HEK293 (cell line): ENCODE measurements at regions not wholly inside any gene's neighbourhood (a gene's known extent, or its start where the extent isn't known, plus 50 kb on each side); places are given as distances from the start of the nearest gene placed in this dataset.

Experiments used
- CTCF ChIA-PET: fragments of 350-600 bp; formaldehyde crosslinking; extraction: SDS; loops from one replicate; lab custom pipeline; 2021; ENCODE audit warnings: antibody characterized with exemption; lab: Yijun Ruan, JAX
- POLR2A ChIA-PET: fragments of 300-600 bp; formaldehyde crosslinking; extraction: SDS; loops from one replicate; lab custom pipeline; 2020; ENCODE audit warnings: antibody characterized with exemption, inconsistent platforms; lab: Yijun Ruan, JAX
- H3K27ac ChIP-seq: fragments of 200-500 bp; sonication (Bioruptor generic); 2 replicates; pipeline ENCODE4 v1.5.1; 2014; ENCODE audit warnings: low read depth, low read length, control low read depth, inconsistent platforms; ENCODE audit errors: extremely low read depth
- H3K36me3 ChIP-seq, 2 experiments: fragments of 200-500 bp in 1 of 2; sonication (Bioruptor generic) in 1 of 2; 1 replicate in 1 of 2; 2 replicates in 1 of 2; pipeline ENCODE4 v1.5.1; 2014 to 2017; ENCODE audit warnings: inconsistent platforms in 2 of 2, low read length in 2 of 2; ENCODE audit not compliant: control insufficient read depth in 2 of 2, insufficient read depth in 1 of 2
- H3K4me1 ChIP-seq: fragments of 200-500 bp; sonication (Bioruptor generic); 2 replicates; pipeline ENCODE4 v1.5.1; 2014; ENCODE audit warnings: mild to moderate bottlenecking, low read length, inconsistent platforms; ENCODE audit not compliant: control insufficient read depth, insufficient read depth
- H3K4me3 ChIP-seq: 2 replicates; pipeline ENCODE4 v1.5.1; 2011; ENCODE audit warnings: low read depth, mild to moderate bottlenecking, control low read depth, low read length, moderate library complexity
- H3K9me3 ChIP-seq: fragments of 200-500 bp; sonication (Bioruptor generic); 2 replicates; pipeline ENCODE4 v1.5.1; 2014; ENCODE audit warnings: low read depth, low read length, inconsistent platforms; ENCODE audit not compliant: control insufficient read depth, insufficient read depth
- BCL11B ChIP-seq: fragments of 450-650 bp; formaldehyde crosslinking; IDR thresholded peaks from 2 replicates; pipeline ENCODE4 v1.5.1; 2016; ENCODE audit warnings: low read depth, missing biosample characterization, missing genetic modification characterization
- HOXC10 ChIP-seq: sonication (generic); formaldehyde crosslinking; IDR thresholded peaks from 2 replicates; pipeline ENCODE4 v1.8.1; 2023; ENCODE audit warnings: mild to moderate bottlenecking, missing genetic modification reagents
- KLF1 ChIP-seq: fragments of 450-650 bp; formaldehyde crosslinking; IDR thresholded peaks from 2 replicates; pipeline ENCODE4 v1.5.1; 2016; ENCODE audit warnings: missing biosample characterization, missing genetic modification characterization
- KLF8 ChIP-seq: fragments of 450-650 bp; formaldehyde crosslinking; IDR thresholded peaks from 2 replicates; pipeline ENCODE4 v1.5.1; 2016; ENCODE audit warnings: missing biosample characterization, missing genetic modification characterization
- SCRT2 ChIP-seq: fragments of 450-650 bp; formaldehyde crosslinking; IDR thresholded peaks from 2 replicates; pipeline ENCODE4 v1.5.1; 2016; ENCODE audit warnings: missing biosample characterization, missing genetic modification characterization
- ZBTB7A ChIP-seq: fragments of 450-650 bp; formaldehyde crosslinking; IDR thresholded peaks from 2 replicates; pipeline ENCODE4 v1.5.1; 2016; ENCODE audit warnings: low read depth, missing biosample characterization, missing genetic modification characterization
- ZNF140 ChIP-seq: fragments of 450-650 bp; formaldehyde crosslinking; IDR thresholded peaks from 2 replicates; pipeline ENCODE4 v1.5.1; 2016; ENCODE audit warnings: missing biosample characterization, missing genetic modification characterization
- ZNF239 ChIP-seq: fragments of 450-650 bp; formaldehyde crosslinking; IDR thresholded peaks from 2 replicates; pipeline ENCODE4 v1.5.1; 2016; ENCODE audit warnings: missing biosample characterization, missing genetic modification characterization
- ZNF248 ChIP-seq: fragments of 450-650 bp; formaldehyde crosslinking; IDR thresholded peaks from 2 replicates; pipeline ENCODE4 v1.5.1; 2017; ENCODE audit warnings: missing biosample characterization, missing genetic modification characterization
- ZNF335 ChIP-seq: fragments of 450-650 bp; formaldehyde crosslinking; conservative IDR thresholded peaks from 2 replicates; pipeline ENCODE4 v1.5.1; 2016; ENCODE audit warnings: missing biosample characterization, missing genetic modification characterization
- ZNF391 ChIP-seq: fragments of 450-650 bp; formaldehyde crosslinking; IDR thresholded peaks from 2 replicates; pipeline ENCODE4 v1.5.1; 2016; ENCODE audit warnings: low read depth, missing biosample characterization, missing genetic modification characterization, borderline replicate concordance
- ZNF501 ChIP-seq: fragments of 450-650 bp; formaldehyde crosslinking; IDR thresholded peaks from 2 replicates; pipeline ENCODE4 v1.5.1; 2016; ENCODE audit warnings: missing biosample characterization, missing genetic modification characterization
- ZNF596 ChIP-seq: fragments of 450-650 bp; IDR thresholded peaks from 2 replicates; pipeline ENCODE4 v1.5.0; 2018; ENCODE audit warnings: missing biosample characterization, mild to moderate bottlenecking, missing genetic modification characterization, moderate library complexity
- ZNF664 ChIP-seq: fragments of 450-650 bp; formaldehyde crosslinking; IDR thresholded peaks from 2 replicates; pipeline ENCODE4 v1.5.1; 2016; ENCODE audit warnings: missing biosample characterization, missing genetic modification characterization
- ZNF670 ChIP-seq: fragments of 450-650 bp; formaldehyde crosslinking; IDR thresholded peaks from 2 replicates; pipeline ENCODE4 v1.5.1; 2016; ENCODE audit warnings: missing biosample characterization, missing genetic modification characterization, low read depth
- ZSCAN23 ChIP-seq: fragments of 450-650 bp; formaldehyde crosslinking; IDR thresholded peaks from 2 replicates; pipeline ENCODE4 v1.5.1; 2016; ENCODE audit warnings: missing biosample characterization, missing genetic modification characterization
- TF ChIP-seq, protein P1 (sequence below): fragments of 450-650 bp; formaldehyde crosslinking; IDR thresholded peaks from 2 replicates; pipeline ENCODE4 v1.5.1; 2016; ENCODE audit warnings: missing biosample characterization, missing genetic modification characterization
- TF ChIP-seq, protein P2 (sequence below): fragments of 450-650 bp; formaldehyde crosslinking; IDR thresholded peaks from 2 replicates; pipeline ENCODE4 v1.5.1; 2016; ENCODE audit warnings: missing biosample characterization, missing genetic modification characterization
- TF ChIP-seq, protein P3 (sequence below): fragments of 450-650 bp; formaldehyde crosslinking; IDR thresholded peaks from 2 replicates; pipeline ENCODE4 v1.5.1; 2016; ENCODE audit warnings: missing biosample characterization, missing genetic modification characterization, borderline replicate concordance
- TF ChIP-seq, protein P4 (sequence below): fragments of 450-650 bp; formaldehyde crosslinking; optimal IDR thresholded peaks from 2 replicates; pipeline ENCODE3; 2016; ENCODE audit warnings: missing biosample characterization, mild to moderate bottlenecking, missing genetic modification characterization
- TF ChIP-seq, protein P5 (sequence below): fragments of 450-650 bp; formaldehyde crosslinking; IDR thresholded peaks from 2 replicates; pipeline ENCODE4 v1.5.0; 2017; ENCODE audit warnings: missing biosample characterization, missing genetic modification characterization, borderline replicate concordance
- TF ChIP-seq, protein P6 (sequence below): fragments of 450-650 bp; formaldehyde crosslinking; IDR thresholded peaks from 2 replicates; pipeline ENCODE4 v1.5.1; 2016; ENCODE audit warnings: missing biosample characterization, missing genetic modification characterization

DNA sequence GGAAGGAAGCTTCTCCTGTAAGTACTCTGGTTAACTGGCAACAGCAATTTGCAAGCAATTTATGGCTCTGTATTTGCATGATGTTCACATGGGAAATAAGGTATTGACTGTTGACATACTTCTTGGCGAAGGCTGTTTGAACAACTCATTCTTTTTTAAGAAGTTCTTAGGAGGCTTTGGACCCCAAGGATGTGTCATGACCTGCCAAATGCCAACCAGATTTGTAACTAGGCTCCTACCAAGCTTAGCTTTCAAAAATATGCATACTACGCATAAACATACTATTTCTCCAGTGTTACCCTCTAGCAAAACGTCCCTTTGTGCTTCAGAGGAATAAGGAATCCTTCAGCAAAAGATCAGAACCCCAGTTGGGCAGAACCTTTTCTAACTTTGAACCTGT is 165.2 kb upstream of the MSX2 start:
- POLR2A ChIA-PET: no interaction called here
- no peak overlapping the region for H3K27ac ChIP-seq

DNA sequence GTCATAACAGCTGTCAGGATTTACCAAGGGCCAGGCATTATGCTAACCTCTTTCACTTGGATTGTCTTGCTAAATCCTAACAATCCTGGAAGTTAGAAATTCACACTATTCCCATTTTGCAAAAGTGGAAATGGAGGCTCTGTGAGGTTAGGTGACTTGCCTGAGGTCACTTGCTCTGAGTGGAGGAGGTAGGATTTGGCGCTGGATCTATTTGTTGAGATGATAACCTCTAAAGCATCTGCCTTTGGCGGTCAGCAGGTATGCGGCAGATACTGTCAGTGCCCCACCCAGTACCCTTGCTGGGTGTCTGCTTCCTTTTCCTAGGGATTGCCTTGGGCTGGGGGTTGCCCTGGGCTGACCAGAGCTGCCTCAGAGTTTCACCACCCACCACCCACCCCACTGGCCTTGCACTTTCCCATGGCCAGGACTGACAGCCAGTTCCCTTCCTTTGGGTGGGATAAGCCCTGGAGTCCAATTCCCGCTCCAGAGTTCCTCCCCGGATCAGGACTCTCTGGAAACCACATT is 164.8 kb upstream of the MSX2 start:
- no peak overlapping the region for H3K27ac ChIP-seq
- no peak for TF ChIP-seq ZNF335 (tag by site-specific recombination)
- no peak for TF ChIP-seq ZNF140 (tag by site-specific recombination)
- CTCF ChIA-PET: no interaction called here
- H3K4me1 ChIP-seq: peaks cover 3% of the 10 kb centered on the region; the same call in 1 of the 2 replicates
- H3K36me3 ChIP-seq: no peaks in the 10 kb centered on the region
- H3K4me3 ChIP-seq: no peak overlapping the region
- H3K9me3 ChIP-seq: no peaks in the 10 kb centered on the region
- POLR2A ChIA-PET: no interaction called here

More for the DNA sequence above, 165.2 kb upstream of the MSX2 start:
- Histone ChIP-seq H3K4me1 (peaks cover 3% of the 10 kb centered on the region; the same call in 1 of the 2 replicates), H3K36me3 (no peaks in the 10 kb centered on the region)
- no peak for TF ChIP-seq ZNF391 (tag by site-specific recombination)
- no peak for TF ChIP-seq HOXC10
- TF ChIP-seq KLF8 (tag by site-specific recombination): no peak
- no peak for TF ChIP-seq ZSCAN23 (tag by site-specific recombination)
- TF ChIP-seq ZBTB7A (tag by site-specific recombination): no peak
- TF ChIP-seq ZNF670 (tag by site-specific recombination): no peak
- TF ChIP-seq SCRT2 (tag by site-specific recombination): no peak
- TF ChIP-seq ZNF596 (tag by site-specific recombination): no peak
- TF ChIP-seq, protein P1, sequence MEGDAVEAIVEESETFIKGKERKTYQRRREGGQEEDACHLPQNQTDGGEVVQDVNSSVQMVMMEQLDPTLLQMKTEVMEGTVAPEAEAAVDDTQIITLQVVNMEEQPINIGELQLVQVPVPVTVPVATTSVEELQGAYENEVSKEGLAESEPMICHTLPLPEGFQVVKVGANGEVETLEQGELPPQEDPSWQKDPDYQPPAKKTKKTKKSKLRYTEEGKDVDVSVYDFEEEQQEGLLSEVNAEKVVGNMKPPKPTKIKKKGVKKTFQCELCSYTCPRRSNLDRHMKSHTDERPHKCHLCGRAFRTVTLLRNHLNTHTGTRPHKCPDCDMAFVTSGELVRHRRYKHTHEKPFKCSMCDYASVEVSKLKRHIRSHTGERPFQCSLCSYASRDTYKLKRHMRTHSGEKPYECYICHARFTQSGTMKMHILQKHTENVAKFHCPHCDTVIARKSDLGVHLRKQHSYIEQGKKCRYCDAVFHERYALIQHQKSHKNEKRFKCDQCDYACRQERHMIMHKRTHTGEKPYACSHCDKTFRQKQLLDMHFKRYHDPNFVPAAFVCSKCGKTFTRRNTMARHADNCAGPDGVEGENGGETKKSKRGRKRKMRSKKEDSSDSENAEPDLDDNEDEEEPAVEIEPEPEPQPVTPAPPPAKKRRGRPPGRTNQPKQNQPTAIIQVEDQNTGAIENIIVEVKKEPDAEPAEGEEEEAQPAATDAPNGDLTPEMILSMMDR (tag by site-specific recombination): no peak
- TF ChIP-seq ZNF664 (tag by site-specific recombination): no peak
- no peak for TF ChIP-seq ZNF248 (tag by site-specific recombination)
- TF ChIP-seq, protein P2, sequence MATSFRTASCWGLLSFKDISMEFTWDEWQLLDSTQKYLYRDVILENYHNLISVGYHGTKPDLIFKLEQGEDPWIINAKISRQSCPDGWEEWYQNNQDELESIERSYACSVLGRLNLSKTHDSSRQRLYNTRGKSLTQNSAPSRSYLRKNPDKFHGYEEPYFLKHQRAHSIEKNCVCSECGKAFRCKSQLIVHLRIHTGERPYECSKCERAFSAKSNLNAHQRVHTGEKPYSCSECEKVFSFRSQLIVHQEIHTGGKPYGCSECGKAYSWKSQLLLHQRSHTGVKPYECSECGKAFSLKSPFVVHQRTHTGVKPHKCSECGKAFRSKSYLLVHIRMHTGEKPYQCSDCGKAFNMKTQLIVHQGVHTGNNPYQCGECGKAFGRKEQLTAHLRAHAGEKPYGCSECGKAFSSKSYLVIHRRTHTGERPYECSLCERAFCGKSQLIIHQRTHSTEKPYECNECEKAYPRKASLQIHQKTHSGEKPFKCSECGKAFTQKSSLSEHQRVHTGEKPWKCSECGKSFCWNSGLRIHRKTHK (tag by site-specific recombination): no peak
- TF ChIP-seq, protein P3, sequence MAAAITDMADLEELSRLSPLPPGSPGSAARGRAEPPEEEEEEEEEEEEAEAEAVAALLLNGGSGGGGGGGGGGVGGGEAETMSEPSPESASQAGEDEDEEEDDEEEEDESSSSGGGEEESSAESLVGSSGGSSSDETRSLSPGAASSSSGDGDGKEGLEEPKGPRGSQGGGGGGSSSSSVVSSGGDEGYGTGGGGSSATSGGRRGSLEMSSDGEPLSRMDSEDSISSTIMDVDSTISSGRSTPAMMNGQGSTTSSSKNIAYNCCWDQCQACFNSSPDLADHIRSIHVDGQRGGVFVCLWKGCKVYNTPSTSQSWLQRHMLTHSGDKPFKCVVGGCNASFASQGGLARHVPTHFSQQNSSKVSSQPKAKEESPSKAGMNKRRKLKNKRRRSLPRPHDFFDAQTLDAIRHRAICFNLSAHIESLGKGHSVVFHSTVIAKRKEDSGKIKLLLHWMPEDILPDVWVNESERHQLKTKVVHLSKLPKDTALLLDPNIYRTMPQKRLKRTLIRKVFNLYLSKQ (tag by site-specific recombination): no peak
- TF ChIP-seq, protein P4, sequence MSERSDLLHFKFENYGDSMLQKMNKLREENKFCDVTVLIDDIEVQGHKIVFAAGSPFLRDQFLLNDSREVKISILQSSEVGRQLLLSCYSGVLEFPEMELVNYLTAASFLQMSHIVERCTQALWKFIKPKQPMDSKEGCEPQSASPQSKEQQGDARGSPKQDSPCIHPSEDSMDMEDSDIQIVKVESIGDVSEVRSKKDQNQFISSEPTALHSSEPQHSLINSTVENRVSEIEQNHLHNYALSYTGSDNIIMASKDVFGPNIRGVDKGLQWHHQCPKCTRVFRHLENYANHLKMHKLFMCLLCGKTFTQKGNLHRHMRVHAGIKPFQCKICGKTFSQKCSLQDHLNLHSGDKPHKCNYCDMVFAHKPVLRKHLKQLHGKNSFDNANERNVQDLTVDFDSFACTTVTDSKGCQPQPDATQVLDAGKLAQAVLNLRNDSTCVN (tag by site-specific recombination): no peak
- TF ChIP-seq, all 188 proteins: peak for 0
- Histone ChIP-seq H3K9me3 (no peaks in the 10 kb centered on the region), H3K4me3 (no peak overlapping the region)
- CTCF ChIA-PET: no interaction called here

DNA sequence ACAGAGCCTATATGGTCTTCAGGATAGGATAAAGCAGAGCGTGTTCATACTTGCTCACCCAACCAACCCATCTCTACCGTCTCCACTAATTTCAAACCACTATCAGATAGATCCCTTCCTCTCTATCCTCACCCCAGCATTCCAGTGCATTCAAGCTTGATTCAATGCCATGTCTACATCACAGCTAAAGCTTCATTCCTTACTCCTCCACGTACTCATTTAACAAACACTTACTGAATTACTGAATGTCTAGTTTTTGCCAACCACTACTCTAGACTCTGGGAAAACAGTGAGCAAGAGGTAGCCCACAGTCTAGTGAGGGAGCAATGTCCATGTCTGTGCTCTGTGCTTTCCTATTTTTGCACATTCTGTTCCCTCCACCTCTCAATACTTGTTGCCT is 163.5 kb upstream of the MSX2 start:
- H3K4me1 ChIP-seq: peaks cover 3% of the 10 kb centered on the region; the same call in 1 of the 2 replicates
- H3K4me3 ChIP-seq: no peak overlapping the region
- H3K36me3 ChIP-seq: no peaks in the 10 kb centered on the region
- no peaks in the 10 kb centered on the region for H3K9me3 ChIP-seq
- POLR2A ChIA-PET: no interaction called here
- no peak overlapping the region for H3K27ac ChIP-seq
- CTCF ChIA-PET: interaction anchor here (0.6 to 1.1 kb wide), 3 partner anchors 9 to 20 kb away, joined by 3 to 4 read pairs (median 3); no protein-coding TSS in a partner anchor
- TF ChIP-seq ZNF248 (tag by site-specific recombination) (no peak), ZNF239 (tag by site-specific recombination) (no peak), BCL11B (tag by site-specific recombination) (no peak), ZNF501 (tag by site-specific recombination) (no peak), ZNF596 (tag by site-specific recombination) (no peak), KLF1 (tag by site-specific recombination) (no peak)
- TF ChIP-seq, protein P5, sequence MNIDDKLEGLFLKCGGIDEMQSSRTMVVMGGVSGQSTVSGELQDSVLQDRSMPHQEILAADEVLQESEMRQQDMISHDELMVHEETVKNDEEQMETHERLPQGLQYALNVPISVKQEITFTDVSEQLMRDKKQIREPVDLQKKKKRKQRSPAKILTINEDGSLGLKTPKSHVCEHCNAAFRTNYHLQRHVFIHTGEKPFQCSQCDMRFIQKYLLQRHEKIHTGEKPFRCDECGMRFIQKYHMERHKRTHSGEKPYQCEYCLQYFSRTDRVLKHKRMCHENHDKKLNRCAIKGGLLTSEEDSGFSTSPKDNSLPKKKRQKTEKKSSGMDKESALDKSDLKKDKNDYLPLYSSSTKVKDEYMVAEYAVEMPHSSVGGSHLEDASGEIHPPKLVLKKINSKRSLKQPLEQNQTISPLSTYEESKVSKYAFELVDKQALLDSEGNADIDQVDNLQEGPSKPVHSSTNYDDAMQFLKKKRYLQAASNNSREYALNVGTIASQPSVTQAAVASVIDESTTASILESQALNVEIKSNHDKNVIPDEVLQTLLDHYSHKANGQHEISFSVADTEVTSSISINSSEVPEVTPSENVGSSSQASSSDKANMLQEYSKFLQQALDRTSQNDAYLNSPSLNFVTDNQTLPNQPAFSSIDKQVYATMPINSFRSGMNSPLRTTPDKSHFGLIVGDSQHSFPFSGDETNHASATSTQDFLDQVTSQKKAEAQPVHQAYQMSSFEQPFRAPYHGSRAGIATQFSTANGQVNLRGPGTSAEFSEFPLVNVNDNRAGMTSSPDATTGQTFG (tag by site-specific recombination): no peak
- TF ChIP-seq, protein P6, sequence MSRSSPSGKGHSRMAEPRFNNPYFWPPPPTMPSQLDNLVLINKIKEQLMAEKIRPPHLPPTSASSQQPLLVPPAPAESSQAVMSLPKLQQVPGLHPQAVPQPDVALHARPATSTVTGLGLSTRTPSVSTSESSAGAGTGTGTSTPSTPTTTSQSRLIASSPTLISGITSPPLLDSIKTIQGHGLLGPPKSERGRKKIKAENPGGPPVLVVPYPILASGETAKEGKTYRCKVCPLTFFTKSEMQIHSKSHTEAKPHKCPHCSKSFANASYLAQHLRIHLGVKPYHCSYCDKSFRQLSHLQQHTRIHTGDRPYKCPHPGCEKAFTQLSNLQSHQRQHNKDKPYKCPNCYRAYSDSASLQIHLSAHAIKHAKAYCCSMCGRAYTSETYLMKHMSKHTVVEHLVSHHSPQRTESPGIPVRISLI (tag by site-specific recombination): no peak
